Thyroid gland (tissue), 4 donors: ENCODE measurements at regions not wholly inside any gene's neighbourhood (a gene's known extent, or its start where the extent isn't known, plus 50 kb on each side); places are given as distances from the start of the nearest gene placed in this dataset.

ENCODE experiments used
- DNase-seq, 2 donors: peaks; one replicate each; pipeline ENCODE4 v3.0.0-alpha.2; 2019
- H3K27ac ChIP-seq, 3 donors: fragments of 200-600 bp; sonication (generic); 1 replicate in 2 of 3; 2 replicates in 1 of 3; pipeline ENCODE4 v1.5.1; 2016 to 2019; ENCODE audit warnings: mild to moderate bottlenecking in 1 of 3, moderate library complexity in 1 of 3
- H3K27me3 ChIP-seq: fragments of 200-600 bp; sonication (generic); one replicate; pipeline ENCODE4 v1.5.1; 2019
- H3K36me3 ChIP-seq, 2 donors: fragments of 200-600 bp; sonication (generic); one replicate each; pipeline ENCODE4 v1.5.1; 2016 to 2019
- H3K4me1 ChIP-seq, 2 donors: fragments of 200-600 bp; sonication (generic); one replicate each; pipeline ENCODE4 v1.5.1; 2017 to 2019
- H3K4me3 ChIP-seq, 3 donors: fragments of 200-600 bp; sonication (generic); replicated peaks in 1 of 3; 1 replicate in 2 of 3; 2 replicates in 1 of 3; pipeline ENCODE4 v1.5.1; 2016; ENCODE audit warnings: mild to moderate bottlenecking in 1 of 3
- H3K9me3 ChIP-seq: fragments of 200-600 bp; sonication (generic); one replicate; pipeline ENCODE4 v1.5.1; 2017
- CTCF ChIP-seq, 6 experiments: fragments of 200-600 bp in 3 of 6; fragments of 450-650 bp in 3 of 6; sonication (generic) in 3 of 6; IDR thresholded peaks; one replicate each; pipeline ENCODE4 v1.5.1; 2016 to 2019; ENCODE audit warnings: antibody characterized with exemption in 6 of 6, mild to moderate bottlenecking in 2 of 6, inconsistent platforms in 1 of 6, moderate library complexity in 1 of 6
- POLR2A ChIP-seq, 2 donors: fragments of 450-650 bp; IDR thresholded peaks; one replicate each; pipeline ENCODE4 v1.6.1; 2017; ENCODE audit warnings: antibody characterized with exemption in 2 of 2, mild to moderate bottlenecking in 2 of 2, moderate library complexity in 1 of 2
- WGBS, 2 donors: methylation state at CpG; one replicate each; pipeline ENCODE4 v1.1.5; 2017; 5-methylcytosine and 5-hydroxymethylcytosine counted together
- intact Hi-C: fragments of 100-400 bp; cut with DNase I; formaldehyde crosslinking; loops from one replicate; pipeline ENCODE4 v1.15.1; 2023

- intact Hi-C loops: no loop called here
- TF ChIP-seq CTCF (IDR thresholded peaks at IDR 0.05): no peak
- TF ChIP-seq POLR2A (IDR thresholded peaks at IDR 0.05): no peak
- H3K4me3 ChIP-seq: no peak overlapping the region
- WGBS, 2 donors: 55 to 57% methylated on average over 5 of the region's 5 CpGs
- peak overlapping the region in 2 of 3 donors; percentile 0 to 34 for H3K27ac ChIP-seq
- no peaks in the 10 kb centered on the region for H3K27me3 ChIP-seq
- H3K9me3 ChIP-seq: no peaks in the 10 kb centered on the region
- peak; percentile 18 to 29 for DNase-seq
- peaks cover 0 to 6% of the 10 kb centered on the region in 2 donors for H3K4me1 ChIP-seq
- no peaks in the 10 kb centered on the region for H3K36me3 ChIP-seq
These were observed 173.9 kb upstream of the PGRMC2 start for GRCh38 chr4:128461291-128462102.

GRCh38 chr4:128459547-128459946 is 171.9 kb upstream of the PGRMC2 start:
- no peaks in the 10 kb centered on the region for H3K27me3 ChIP-seq
- 87 to 94% methylated on average over 3 of the region's 3 CpGs for WGBS, 2 donors
- no peaks in the 10 kb centered on the region for H3K9me3 ChIP-seq
- no peak overlapping the region for H3K27ac ChIP-seq
- H3K36me3 ChIP-seq: no peaks in the 10 kb centered on the region
- intact Hi-C loops: loop anchor here (5.0 to 10.0 kb wide), 2 partner anchors 353 to 405 kb away; no protein-coding TSS in a partner anchor
- DNase-seq: no peak
- TF ChIP-seq CTCF (IDR thresholded peaks at IDR 0.05): no peak
- H3K4me3 ChIP-seq: no peak overlapping the region
- H3K4me1 ChIP-seq: peaks cover 5 to 15% of the 10 kb centered on the region in 2 donors

GRCh38 chr4:128458816-128459215 is 171.2 kb upstream of the PGRMC2 start:
- no peak for TF ChIP-seq CTCF (IDR thresholded peaks at IDR 0.05)
- TF ChIP-seq POLR2A (IDR thresholded peaks at IDR 0.05): no peak
- Histone ChIP-seq H3K9me3 (no peaks in the 10 kb centered on the region), H3K27ac (no peak overlapping the region), H3K4me3 (no peak overlapping the region), H3K4me1 (peaks cover 7 to 17% of the 10 kb centered on the region in 2 donors), H3K27me3 (no peaks in the 10 kb centered on the region), H3K36me3 (no peaks in the 10 kb centered on the region)
- intact Hi-C loops: loop anchor here (5.0 to 10.0 kb wide), 2 partner anchors 353 to 406 kb away; no protein-coding TSS in a partner anchor
- DNase-seq: no peak
- 97 to 98% methylated on average over 3 of the region's 3 CpGs for WGBS, 2 donors

GRCh38 chr4:128457726-128458125 is 170.1 kb upstream of the PGRMC2 start:
- no peak overlapping the region for H3K4me3 ChIP-seq
- DNase-seq: no peak
- H3K4me1 ChIP-seq: peaks cover 7 to 19% of the 10 kb centered on the region in 2 donors
- intact Hi-C loops: loop anchor here (5.0 to 10.0 kb wide), 2 partner anchors 355 to 407 kb away; no protein-coding TSS in a partner anchor
- WGBS, 2 donors: 89 to 96% methylated on average over 2 of the region's 2 CpGs
- H3K36me3 ChIP-seq: no peaks in the 10 kb centered on the region
- H3K27me3 ChIP-seq: no peaks in the 10 kb centered on the region
- no peak for TF ChIP-seq CTCF (IDR thresholded peaks at IDR 0.05)
- no peak for TF ChIP-seq POLR2A (IDR thresholded peaks at IDR 0.05)
- H3K27ac ChIP-seq: no peak overlapping the region
- H3K9me3 ChIP-seq: no peaks in the 10 kb centered on the region

GRCh38 chr4:128456171-128456570 is 168.6 kb upstream of the PGRMC2 start:
- no peak for DNase-seq
- intact Hi-C loops: loop anchor here (5.0 to 10.0 kb wide), 2 partner anchors 356 to 409 kb away; no protein-coding TSS in a partner anchor
- WGBS, 2 donors: 80 to 85% methylated on average over 3 of the region's 4 CpGs

More at GRCh38 chr4:128456171-128456570, 168.6 kb upstream of the PGRMC2 start:
- no peaks in the 10 kb centered on the region for H3K36me3 ChIP-seq
- no peak overlapping the region for H3K27ac ChIP-seq
- H3K4me3 ChIP-seq: no peak overlapping the region
- no peaks in the 10 kb centered on the region for H3K27me3 ChIP-seq
- no peaks in the 10 kb centered on the region for H3K9me3 ChIP-seq
- TF ChIP-seq CTCF (IDR thresholded peaks at IDR 0.05) (no peak), POLR2A (IDR thresholded peaks at IDR 0.05) (no peak)
- peaks cover 7 to 21% of the 10 kb centered on the region in 2 donors for H3K4me1 ChIP-seq
